ENCODE measurements at regions not wholly inside any gene's neighbourhood (a gene's known extent, or its start where the extent isn't known, plus 50 kb on each side); places are given as distances from the start of the nearest gene placed in this dataset.

DNA sequence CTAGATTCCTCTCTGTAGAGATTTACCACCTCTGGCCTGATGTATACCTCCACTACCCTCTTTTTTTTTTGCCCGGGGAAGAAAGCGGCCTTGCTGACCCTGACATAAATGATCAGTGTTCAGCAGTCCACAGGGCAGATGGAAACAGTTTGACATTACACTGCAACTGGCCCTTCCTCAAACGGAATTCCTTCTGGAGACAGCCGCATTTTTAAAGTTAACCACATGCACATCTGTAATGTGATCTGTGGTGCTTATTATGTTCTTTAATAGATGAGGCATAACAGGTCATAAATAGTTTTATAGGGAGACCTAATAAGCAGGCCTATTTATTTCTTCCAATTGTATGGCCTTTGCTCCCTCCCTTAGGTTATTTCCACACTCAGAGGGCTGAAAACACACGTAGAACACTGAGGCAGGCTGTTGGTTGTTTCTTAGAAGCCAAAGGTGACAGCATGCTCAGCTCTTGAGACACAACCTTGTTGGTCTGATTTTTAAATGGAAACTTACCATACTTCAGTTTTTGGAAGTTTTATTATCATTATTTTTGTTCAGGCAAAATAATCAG lies 84.0 kb upstream of the APC start:
- TF ChIP-seq, protein P1, sequence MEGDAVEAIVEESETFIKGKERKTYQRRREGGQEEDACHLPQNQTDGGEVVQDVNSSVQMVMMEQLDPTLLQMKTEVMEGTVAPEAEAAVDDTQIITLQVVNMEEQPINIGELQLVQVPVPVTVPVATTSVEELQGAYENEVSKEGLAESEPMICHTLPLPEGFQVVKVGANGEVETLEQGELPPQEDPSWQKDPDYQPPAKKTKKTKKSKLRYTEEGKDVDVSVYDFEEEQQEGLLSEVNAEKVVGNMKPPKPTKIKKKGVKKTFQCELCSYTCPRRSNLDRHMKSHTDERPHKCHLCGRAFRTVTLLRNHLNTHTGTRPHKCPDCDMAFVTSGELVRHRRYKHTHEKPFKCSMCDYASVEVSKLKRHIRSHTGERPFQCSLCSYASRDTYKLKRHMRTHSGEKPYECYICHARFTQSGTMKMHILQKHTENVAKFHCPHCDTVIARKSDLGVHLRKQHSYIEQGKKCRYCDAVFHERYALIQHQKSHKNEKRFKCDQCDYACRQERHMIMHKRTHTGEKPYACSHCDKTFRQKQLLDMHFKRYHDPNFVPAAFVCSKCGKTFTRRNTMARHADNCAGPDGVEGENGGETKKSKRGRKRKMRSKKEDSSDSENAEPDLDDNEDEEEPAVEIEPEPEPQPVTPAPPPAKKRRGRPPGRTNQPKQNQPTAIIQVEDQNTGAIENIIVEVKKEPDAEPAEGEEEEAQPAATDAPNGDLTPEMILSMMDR (IDR thresholded peaks at IDR 0.05 in 2 of 3, conservative IDR thresholded peaks at IDR 0.05 in 1 of 3; ENCODE audit: insufficient read depth in 2 of 3, low read depth in 1 of 3, low read length in 3 of 3), result no peak
- TF ChIP-seq KDM5B (IDR thresholded peaks at IDR 0.05; ENCODE audit: insufficient replicate concordance, low read depth, low read length) (no peak), YY1 (IDR thresholded peaks at IDR 0.05; ENCODE audit: borderline replicate concordance in 1 of 3, control insufficient read depth in 1 of 3, extremely low read depth in 1 of 3, insufficient read depth in 3 of 3, insufficient read length in 1 of 3, insufficient replicate concordance in 2 of 3, low read depth in 1 of 3, low read length in 2 of 3) (no peak)
- TF ChIP-seq, protein P2, sequence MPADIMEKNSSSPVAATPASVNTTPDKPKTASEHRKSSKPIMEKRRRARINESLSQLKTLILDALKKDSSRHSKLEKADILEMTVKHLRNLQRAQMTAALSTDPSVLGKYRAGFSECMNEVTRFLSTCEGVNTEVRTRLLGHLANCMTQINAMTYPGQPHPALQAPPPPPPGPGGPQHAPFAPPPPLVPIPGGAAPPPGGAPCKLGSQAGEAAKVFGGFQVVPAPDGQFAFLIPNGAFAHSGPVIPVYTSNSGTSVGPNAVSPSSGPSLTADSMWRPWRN (IDR thresholded peaks at IDR 0.05; ENCODE audit: low read depth), result no peak
- TF ChIP-seq, protein P3, sequence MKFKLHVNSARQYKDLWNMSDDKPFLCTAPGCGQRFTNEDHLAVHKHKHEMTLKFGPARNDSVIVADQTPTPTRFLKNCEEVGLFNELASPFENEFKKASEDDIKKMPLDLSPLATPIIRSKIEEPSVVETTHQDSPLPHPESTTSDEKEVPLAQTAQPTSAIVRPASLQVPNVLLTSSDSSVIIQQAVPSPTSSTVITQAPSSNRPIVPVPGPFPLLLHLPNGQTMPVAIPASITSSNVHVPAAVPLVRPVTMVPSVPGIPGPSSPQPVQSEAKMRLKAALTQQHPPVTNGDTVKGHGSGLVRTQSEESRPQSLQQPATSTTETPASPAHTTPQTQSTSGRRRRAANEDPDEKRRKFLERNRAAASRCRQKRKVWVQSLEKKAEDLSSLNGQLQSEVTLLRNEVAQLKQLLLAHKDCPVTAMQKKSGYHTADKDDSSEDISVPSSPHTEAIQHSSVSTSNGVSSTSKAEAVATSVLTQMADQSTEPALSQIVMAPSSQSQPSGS (CRISPR knock-in tag; IDR thresholded peaks at IDR 0.05), result no peak
